HG03097 (cell line): ENCODE measurements at regions not wholly inside any gene's neighbourhood (a gene's known extent, or its start where the extent isn't known, plus 50 kb on each side); places are given as distances from the start of the nearest gene placed in this dataset.

Source experiments
- ATAC-seq: cut with Tn5 transposase; IDR thresholded peaks from one replicate; pipeline ENCODE4 v1.9.1; 2021; ENCODE audit not compliant: unreplicated experiment, low FRiP score

DNA sequence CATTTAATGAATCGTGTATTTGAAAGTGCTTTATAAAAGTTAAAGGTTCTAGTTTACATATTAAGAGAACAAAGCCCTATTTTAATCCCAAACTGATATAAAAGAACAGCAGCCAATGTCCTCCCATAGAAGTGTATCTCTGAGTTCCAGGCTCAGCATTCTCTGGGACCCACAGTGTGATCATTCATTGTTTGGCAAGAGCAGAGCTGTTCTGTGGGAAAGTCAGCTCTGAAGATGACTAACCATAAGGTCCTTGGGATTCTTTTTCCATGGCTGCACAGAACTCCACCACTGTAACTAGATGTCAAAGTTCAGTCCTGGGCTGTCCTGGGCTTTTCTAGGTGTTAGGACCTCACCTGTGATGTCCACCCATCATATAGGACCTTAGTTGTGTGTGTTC lies 157.0 kb upstream of the TLL1 start:
- ATAC-seq = no peak

DNA sequence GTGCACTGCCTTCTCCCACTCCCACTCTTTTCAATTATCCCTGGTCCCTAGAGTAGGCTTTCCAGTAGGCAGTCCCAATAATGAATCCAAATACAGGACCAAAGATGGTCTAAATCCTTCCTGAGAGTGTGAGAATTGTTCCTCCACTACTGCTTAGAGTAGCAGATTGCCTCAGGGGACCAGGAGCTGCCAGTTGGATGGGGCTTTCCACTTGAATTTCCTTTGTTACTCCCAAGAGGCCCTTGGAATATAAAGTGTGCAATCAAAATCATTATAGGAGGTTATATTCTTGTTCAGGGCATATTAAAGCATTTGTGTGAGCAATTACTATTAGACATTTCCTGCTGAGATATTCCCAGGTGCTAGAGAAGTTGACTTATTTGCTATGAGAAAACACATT lies 156.6 kb upstream of the TLL1 start:
- ATAC-seq = no peak

- no peak for ATAC-seq
These were observed 154.4 kb upstream of the TLL1 start for GRCh38 chr4:165718660-165719059.

DNA sequence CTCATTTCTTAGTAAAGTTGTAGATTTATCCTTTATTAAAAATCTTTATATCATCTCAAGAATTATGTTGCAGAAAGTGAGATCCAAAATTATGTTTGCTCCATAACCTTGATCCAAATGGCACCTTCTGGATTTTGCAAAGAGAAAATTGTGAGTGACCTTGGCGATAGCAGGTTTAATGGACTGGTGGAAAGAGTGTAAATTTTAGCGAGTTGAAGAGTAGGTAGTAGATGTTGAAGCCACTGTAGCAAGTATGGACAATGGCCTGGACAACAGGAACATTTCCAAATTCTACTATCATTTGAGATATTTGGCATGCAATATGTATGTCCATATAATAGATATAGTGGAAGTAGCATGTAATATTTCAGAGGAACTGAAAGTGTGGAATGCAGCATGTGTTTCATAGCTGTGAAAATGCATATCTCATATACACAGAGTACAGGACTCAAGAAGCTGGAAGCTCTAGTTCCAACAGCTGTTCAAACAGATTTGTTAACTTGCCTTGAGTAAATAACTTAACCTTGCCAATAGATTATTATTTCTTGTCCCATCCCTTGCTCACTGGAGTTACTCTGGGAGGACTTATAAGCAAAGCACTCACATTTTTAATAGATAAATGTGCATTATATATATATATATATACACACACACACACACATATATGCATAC lies 152.5 kb upstream of the TLL1 start:
- ATAC-seq = no peak

GRCh38 chr4:165721815-165722214 lies 151.2 kb upstream of the TLL1 start:
- ATAC-seq = no peak

DNA sequence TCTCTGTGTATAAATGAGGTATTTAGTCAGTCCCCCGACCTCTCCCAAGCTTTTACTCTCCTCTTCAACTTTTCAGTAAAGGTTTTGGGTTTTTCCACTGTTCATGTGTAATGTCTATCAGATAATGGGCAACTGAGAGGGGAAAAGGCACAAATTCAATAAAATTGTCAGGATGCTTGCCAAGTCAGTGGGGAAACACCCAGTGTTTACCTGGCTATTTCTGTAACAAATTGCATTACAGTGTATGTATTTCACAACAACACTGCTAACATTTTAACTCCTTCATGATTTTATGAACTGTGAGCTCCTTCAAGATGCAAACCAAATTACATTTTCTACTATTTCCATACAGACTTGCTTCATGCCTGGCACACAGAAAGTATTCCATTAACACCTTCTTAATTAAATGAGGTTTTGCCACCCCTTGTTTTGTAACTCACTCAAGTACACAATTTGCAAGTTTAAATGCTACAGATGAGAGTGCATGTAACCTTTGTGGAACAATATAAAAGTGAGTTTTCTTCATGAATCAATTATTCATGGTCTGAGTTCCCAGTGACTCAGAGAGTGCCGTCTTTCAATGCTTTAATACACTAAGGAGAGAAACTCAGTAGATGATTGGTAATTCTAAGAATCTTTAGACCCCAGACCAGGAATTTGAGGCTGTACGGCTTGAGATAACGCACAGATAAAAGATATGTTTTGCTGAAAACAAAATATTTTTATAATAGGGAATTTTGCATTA lies 149.8 kb upstream of the TLL1 start:
- ATAC-seq = no peak

DNA sequence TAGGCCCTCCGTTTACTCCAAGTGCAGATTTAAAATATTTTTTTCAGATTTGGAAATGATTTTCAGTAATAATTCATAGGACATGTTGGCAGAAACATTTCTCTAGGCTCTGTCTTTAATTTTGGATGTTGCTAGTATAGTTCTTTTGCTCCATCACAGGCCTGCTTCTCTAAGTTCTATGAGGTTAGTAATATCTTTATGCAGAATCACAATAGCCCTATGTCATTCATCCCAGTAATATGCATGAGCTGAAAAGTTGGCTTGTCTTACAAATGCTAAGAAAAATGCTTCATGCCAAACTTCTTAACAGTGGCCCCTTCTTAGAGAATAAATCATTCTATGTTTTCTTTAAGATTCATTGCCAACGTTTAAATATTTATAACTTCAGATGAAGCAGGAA lies 148.3 kb upstream of the TLL1 start:
- ATAC-seq = no peak

- ATAC-seq = no peak
These were observed 147.7 kb upstream of the TLL1 start for GRCh38 chr4:165725352-165725751.

DNA sequence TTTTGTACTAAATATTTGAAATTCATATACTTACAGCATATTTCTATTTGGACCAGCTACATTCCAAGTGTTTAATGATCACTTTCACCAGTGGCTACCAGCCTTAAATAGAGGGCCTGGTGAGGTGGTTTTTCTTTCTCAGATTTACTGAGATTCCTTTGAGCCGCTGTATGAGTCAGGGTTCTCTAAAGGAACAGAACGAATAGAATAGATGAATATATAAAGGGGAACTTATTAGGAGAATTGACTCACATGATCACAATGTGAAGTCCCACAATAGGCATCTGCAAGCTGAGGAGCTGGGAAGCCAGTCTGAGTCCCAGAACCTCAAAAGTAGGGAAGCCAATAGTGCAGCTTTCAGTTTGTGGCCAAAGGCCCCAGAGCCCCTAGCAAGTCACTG lies 146.2 kb upstream of the TLL1 start:
- ATAC-seq = no peak

DNA sequence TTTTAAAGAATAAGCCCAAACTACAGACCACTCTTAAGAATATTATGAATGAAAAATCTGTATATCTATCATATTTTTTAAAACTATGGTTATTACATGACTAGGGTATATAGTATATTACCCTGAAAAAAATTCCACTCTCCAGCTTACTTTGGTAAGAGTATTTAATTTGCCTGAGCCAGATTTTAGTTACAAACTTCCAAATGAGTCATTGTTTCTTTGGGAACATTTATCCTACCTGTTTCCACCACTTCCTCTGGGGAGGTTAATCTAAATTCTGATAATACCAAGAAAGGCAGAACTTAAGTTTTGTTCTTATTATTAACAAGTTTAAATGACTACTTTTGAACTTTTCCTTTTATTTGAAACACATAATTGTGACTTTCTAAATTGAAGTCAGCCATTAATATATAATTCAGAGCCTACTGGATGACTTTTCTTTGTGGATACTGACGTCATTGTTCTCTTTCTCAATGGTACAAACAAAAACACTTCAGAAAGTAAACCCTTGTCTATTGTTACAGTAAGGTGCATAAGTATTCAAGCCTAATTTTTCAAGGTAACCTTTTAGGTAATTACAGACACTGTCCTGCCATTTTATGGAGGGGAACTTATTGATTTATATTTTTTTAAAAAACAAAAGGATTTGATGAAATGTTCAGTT lies 135.6 kb upstream of the TLL1 start:
- ATAC-seq = no peak

DNA sequence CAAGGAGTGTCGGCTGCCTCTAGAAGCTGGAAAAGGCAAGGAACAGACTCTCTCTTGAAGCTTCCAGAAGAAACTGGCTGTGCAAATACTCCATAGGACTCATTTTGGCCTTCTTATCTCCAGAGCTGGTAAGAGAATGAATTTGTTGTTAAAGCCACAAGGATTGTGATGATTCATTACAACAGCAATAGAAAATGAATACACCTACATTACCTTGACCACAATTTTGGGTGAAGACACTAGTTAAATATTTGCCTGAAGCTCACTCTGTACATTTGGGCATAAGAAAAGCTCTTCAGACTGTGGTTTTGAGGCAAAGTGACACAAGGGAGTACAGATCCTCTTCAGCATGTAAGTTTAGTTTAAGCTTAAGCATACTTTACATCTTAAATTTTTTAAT lies 134.5 kb upstream of the TLL1 start:
- no peak for ATAC-seq

- ATAC-seq = no peak
These were observed 132.1 kb upstream of the TLL1 start for GRCh38 chr4:165740911-165741310.

DNA sequence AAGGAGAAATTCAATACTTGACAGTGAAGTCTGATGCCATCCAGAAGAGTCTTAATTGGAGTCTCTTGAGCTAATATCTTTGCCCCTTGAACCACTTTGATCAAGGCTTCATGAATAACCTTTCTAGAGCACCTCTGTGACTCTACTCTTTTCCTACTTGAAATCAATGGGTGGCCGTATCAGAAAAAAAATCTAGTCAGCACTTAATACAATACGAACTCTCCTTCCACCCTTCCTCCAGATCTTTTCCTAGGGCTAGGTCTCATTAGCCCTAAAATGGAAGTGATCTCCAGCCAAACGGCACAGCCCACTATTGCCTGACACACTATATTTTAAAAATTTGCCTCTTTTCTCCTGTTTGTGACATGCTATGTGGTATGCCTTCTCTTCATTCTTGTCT lies 129.6 kb upstream of the TLL1 start:
- ATAC-seq = no peak

- ATAC-seq = no peak
These were observed 128.7 kb upstream of the TLL1 start for GRCh38 chr4:165744370-165744769.

GRCh38 chr4:165748321-165748720 lies 124.7 kb upstream of the TLL1 start:
- no peak for ATAC-seq

DNA sequence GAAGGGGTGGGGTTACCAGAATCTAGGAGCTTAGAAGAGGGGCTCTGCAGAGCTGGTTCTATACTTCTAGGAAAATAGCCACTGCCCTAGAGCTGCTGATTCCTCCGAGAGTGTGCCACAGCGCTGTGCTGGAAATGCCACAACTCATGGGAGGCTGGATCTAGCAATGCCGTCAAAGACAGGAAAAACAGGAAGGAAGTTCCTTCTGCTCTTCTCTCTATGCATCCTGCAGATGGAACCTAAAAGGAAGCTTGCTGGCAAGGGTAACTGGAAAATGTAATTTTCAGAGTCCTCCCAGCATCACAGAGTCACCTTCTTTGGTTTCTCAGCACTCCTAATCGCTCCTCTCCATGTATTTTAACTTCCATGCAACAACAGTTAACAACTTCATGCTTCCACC lies 121.2 kb upstream of the TLL1 start:
- no peak for ATAC-seq

DNA sequence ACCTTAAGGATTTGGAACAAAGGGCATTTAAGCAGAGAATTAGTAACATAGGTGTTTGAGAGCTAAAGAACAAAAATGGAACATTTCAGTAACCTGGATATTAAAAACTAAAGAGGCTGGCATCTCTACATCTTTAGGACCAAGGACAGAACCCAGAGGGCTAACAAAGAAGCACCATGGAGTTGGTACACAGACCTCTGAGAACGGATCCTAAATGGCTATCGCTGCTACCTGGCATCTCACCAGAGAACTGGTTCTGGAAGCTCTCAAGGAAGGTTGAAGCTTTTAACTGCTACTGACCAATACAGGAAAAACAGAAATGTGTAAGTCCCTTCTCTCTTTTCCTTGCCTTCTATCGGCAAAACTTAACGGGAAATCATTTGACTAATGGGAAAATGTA lies 118.4 kb upstream of the TLL1 start:
- no peak for ATAC-seq

- ATAC-seq = no peak
These were observed 116.2 kb upstream of the TLL1 start for GRCh38 chr4:165756836-165757235.

DNA sequence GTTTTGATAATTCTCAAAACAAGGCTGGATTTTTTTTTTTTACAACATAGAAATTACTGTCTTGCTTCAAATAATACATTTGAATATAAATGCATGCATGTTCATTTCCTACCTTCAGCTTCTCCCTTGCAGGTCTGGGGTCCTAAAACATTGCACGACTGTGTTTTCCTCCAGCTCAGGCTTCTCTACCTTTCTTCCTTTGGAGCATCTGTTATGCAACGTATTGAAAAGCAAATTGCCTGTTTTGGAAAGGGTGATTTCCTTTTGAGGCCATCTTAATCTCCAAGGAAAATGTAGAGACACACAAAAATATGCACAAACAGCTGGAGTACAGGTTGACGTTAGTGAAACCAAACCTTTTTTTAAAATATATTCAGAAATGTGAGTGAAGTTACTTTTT lies 115.6 kb upstream of the TLL1 start:
- ATAC-seq = no peak

GRCh38 chr4:165758086-165758485 lies 115.0 kb upstream of the TLL1 start:
- ATAC-seq = no peak

DNA sequence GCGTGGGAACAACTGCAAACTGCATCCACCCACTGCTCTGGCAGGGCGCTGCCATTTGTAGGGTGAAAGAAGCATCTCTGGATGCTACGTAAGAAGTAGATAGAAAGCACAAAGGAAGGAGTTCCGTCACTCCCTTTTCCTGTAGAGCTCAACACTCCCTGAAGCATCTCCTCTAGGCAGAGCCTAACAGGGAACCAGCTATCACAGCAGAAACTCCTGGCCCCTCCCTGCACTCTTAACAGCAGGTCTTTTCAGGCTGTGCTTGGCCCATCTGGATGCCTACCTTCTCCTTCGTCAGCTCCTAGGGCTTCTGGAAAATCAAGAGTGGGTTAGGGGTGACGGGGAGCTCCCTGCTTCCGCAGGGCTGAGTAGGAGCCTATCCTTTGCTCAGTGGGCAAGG lies 112.9 kb upstream of the TLL1 start:
- ATAC-seq = no peak

- ATAC-seq = no peak
These were observed 111.1 kb upstream of the TLL1 start for GRCh38 chr4:165761963-165762362.
